SK-N-MC (cell line): ENCODE measurements at regions not wholly inside any gene's neighbourhood (a gene's known extent, or its start where the extent isn't known, plus 50 kb on each side); places are given as distances from the start of the nearest gene placed in this dataset.

Source experiments
- DNase-seq: peaks from one replicate; pipeline ENCODE4 v3.0.0-alpha.2; 2011; ENCODE audit warnings: low read depth, low spot score
- H3K27ac ChIP-seq: fragments of 200-600 bp; sonication (generic); 2 replicates; pipeline ENCODE4 v1.5.1; 2016; ENCODE audit warnings: mixed run types
- H3K36me3 ChIP-seq: fragments of 200-600 bp; sonication (generic); 2 replicates; pipeline ENCODE4 v1.6.1; 2017; ENCODE audit warnings: antibody characterized with exemption, low read length, mixed read lengths; ENCODE audit not compliant: insufficient read depth
- H3K4me3 ChIP-seq: fragments of 200-600 bp; sonication (generic); 2 replicates; pipeline ENCODE4 v1.5.1; 2016
- H3K9ac ChIP-seq: fragments of 200-600 bp; sonication (generic); 2 replicates; pipeline ENCODE4 v1.8.0; 2017; ENCODE audit warnings: mixed run types, mixed read lengths; ENCODE audit not compliant: insufficient read length
- H3K9me3 ChIP-seq: fragments of 200-600 bp; sonication (generic); 2 replicates; pipeline ENCODE4 v1.6.1; 2017; ENCODE audit warnings: low read depth, mild to moderate bottlenecking, antibody characterized with exemption, low read length, moderate library complexity, mixed read lengths
- EZH2 ChIP-seq: fragments of 200-600 bp; sonication (generic); IDR thresholded peaks from one replicate; pipeline ENCODE4 v1.6.1; 2017; ENCODE audit warnings: antibody characterized with exemption
- FOXP2 ChIP-seq: optimal IDR thresholded peaks from 2 replicates; pipeline ENCODE3; 2011; ENCODE audit warnings: mild to moderate bottlenecking, moderate library complexity; ENCODE audit not compliant: insufficient read depth; ENCODE audit errors: extremely low read length, control extremely low read depth
- POLR2AphosphoS5 ChIP-seq: IDR thresholded peaks from 2 replicates; pipeline ENCODE4 v1.6.1; 2012; ENCODE audit warnings: mild to moderate bottlenecking, low read depth, low read length, borderline replicate concordance

DNA sequence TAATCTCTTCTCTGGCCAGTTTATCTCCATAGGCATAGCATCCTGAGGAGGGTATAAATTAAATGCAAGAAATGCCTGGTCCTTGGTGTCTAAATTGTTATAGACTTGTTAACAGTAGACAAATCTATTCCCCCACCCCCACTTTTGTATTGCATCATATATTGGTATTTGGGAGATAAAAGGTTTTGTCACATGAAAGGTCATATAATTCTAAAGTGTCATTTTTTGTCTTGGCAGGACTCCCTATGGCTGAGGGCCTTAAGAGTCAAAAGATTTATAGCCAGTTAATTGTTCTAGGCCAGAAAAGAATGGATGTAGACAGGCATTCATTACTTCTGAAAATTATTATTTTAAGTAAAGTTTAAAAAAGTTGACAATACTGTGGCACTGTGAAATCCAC lies 90.3 kb upstream of the MOCS2 start:
- Histone ChIP-seq H3K4me3 (no peak overlapping the region), H3K9ac (no peak overlapping the region), H3K27ac (no peak overlapping the region), H3K36me3 (no peaks in the 10 kb centered on the region), H3K9me3 (no peaks in the 10 kb centered on the region)
- TF ChIP-seq POLR2AphosphoS5 (no peak), FOXP2 (no peak), EZH2 (no peak)
- DNase-seq, result no peak

DNA sequence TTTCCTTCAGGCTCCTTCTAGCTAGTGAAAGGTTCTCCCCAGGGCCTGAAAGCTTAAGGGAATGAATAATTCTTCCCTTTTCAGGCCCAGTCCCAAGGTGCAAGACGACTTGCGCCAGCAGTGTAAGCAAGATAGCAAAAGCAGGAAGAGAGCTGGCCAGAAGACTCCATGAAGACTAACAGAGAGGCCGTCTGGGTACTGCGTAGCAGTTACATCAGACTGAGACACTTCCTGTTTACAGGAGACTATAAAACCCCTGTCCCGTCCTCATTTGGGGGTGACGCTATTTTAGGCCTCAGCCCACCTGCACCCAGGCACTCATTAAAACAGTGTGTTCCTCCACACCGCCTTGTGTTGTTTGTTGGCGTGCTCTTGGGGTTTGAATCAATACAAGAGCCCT lies 90.7 kb upstream of the MOCS2 start:
- Histone ChIP-seq H3K36me3 (no peaks in the 10 kb centered on the region), H3K4me3 (no peak overlapping the region), H3K27ac (no peak overlapping the region), H3K9ac (no peak overlapping the region), H3K9me3 (no peaks in the 10 kb centered on the region)
- no peak for DNase-seq
- no peak for TF ChIP-seq POLR2AphosphoS5
- no peak for TF ChIP-seq FOXP2
- no peak for TF ChIP-seq EZH2

GRCh38 chr5:53201746-53202145 lies 92.2 kb upstream of the MOCS2 start:
- H3K9ac ChIP-seq, result no peak overlapping the region
- no peaks in the 10 kb centered on the region for H3K9me3 ChIP-seq
- no peak for TF ChIP-seq POLR2AphosphoS5
- no peak for TF ChIP-seq FOXP2
- TF ChIP-seq EZH2, result no peak
- H3K27ac ChIP-seq, result no peak overlapping the region
- no peaks in the 10 kb centered on the region for H3K36me3 ChIP-seq
- no peak for DNase-seq
- no peak overlapping the region for H3K4me3 ChIP-seq

GRCh38 chr5:53206562-53206961 lies 97.0 kb upstream of the MOCS2 start:
- no peak for DNase-seq
- Histone ChIP-seq H3K4me3 (no peak overlapping the region), H3K9me3 (no peaks in the 10 kb centered on the region), H3K36me3 (no peaks in the 10 kb centered on the region), H3K27ac (no peak overlapping the region), H3K9ac (no peak overlapping the region)
- TF ChIP-seq EZH2 (no peak), POLR2AphosphoS5 (no peak), FOXP2 (no peak)

- no peak overlapping the region for H3K27ac ChIP-seq
- H3K36me3 ChIP-seq, result no peaks in the 10 kb centered on the region
- H3K4me3 ChIP-seq, result no peak overlapping the region
- H3K9me3 ChIP-seq, result no peaks in the 10 kb centered on the region
- DNase-seq, result no peak
- H3K9ac ChIP-seq, result no peak overlapping the region
- TF ChIP-seq POLR2AphosphoS5 (no peak), FOXP2 (no peak), EZH2 (no peak)
These were observed 102.2 kb upstream of the MOCS2 start for GRCh38 chr5:53211799-53212198.

GRCh38 chr5:53219174-53219573 lies 109.6 kb upstream of the MOCS2 start:
- H3K27ac ChIP-seq, result no peak overlapping the region
- no peak for DNase-seq
- no peak for TF ChIP-seq FOXP2
- no peak for TF ChIP-seq EZH2
- no peak for TF ChIP-seq POLR2AphosphoS5

DNA sequence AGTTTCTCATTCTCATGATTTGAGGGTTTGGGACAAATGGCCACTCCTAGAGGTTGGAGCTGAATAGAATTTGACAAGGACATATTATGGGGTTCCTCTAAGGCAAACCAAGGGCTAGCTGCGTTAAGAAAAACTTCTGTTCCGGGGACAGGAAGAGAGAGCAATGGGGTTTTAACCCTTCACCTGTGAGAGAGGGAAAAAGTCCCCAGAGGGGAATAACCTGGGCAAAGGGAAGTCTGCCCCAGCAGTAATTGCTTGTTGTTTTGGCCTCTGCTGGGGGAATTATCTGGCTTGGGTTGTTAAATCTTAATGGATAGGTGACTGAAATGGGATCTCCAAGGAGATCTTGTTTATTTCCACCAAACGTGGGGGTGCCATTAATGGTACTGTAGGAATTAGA lies 110.1 kb upstream of the MOCS2 start:
- H3K9ac ChIP-seq, result no peak overlapping the region
- H3K4me3 ChIP-seq, result no peak overlapping the region
- TF ChIP-seq POLR2AphosphoS5 (no peak), FOXP2 (no peak), EZH2 (no peak)
- H3K27ac ChIP-seq, result no peak overlapping the region
- H3K9me3 ChIP-seq, result no peaks in the 10 kb centered on the region
- no peak for DNase-seq
- H3K36me3 ChIP-seq, result no peaks in the 10 kb centered on the region

More at GRCh38 chr5:53219174-53219573, 109.6 kb upstream of the MOCS2 start:
- no peaks in the 10 kb centered on the region for H3K36me3 ChIP-seq
- H3K9me3 ChIP-seq, result no peaks in the 10 kb centered on the region
- no peak overlapping the region for H3K9ac ChIP-seq
- no peak overlapping the region for H3K4me3 ChIP-seq

DNA sequence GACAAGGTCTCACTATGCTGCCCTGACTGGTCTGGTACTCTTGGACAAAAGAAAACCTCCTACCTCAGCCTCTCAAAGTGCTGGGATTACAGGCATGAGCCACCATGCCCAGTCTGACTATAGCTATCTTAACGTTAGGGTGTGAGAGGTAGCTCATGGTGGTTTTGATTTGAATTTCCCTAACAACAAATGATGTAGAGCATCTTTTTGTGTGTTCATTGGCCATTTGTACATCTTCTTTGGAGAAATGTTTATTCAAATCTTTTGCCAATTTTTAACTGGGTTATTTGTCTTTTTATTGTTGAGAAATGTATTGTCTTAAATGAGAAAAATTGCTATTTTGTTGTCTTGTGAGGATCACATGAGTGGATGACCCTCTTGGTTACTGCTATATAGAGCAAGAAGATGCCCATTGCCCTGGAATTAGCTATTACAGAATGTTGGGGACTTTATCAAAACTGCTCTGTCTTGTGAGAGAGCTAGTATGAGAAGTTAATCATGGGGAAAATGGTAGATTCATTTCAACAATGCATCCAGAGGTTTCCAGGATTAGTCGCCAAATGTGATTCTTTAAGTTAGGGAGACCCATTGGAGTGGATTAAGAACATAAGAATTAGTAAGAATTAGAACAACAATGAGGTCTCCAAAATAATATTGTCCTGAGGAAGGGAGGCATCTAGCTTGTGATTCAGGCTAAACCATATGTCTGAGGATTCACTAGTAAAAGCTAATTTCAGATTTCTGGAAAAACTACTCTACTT lies 124.3 kb upstream of the MOCS2 start:
- no peak overlapping the region for H3K4me3 ChIP-seq
- no peak overlapping the region for H3K9ac ChIP-seq
- H3K36me3 ChIP-seq, result no peaks in the 10 kb centered on the region
- H3K27ac ChIP-seq, result no peak overlapping the region
- H3K9me3 ChIP-seq, result no peaks in the 10 kb centered on the region
- TF ChIP-seq EZH2 (no peak), POLR2AphosphoS5 (no peak), FOXP2 (no peak)
- no peak for DNase-seq

- Histone ChIP-seq H3K27ac (no peak overlapping the region), H3K4me3 (no peak overlapping the region), H3K9ac (no peak overlapping the region), H3K9me3 (no peaks in the 10 kb centered on the region), H3K36me3 (no peaks in the 10 kb centered on the region)
- no peak for DNase-seq
- no peak for TF ChIP-seq EZH2
- no peak for TF ChIP-seq FOXP2
- no peak for TF ChIP-seq POLR2AphosphoS5
These were observed 127.1 kb upstream of the MOCS2 start for GRCh38 chr5:53236683-53237082.

- Histone ChIP-seq H3K4me3 (no peak overlapping the region), H3K9ac (no peak overlapping the region)
These were observed 128.3 kb upstream of the MOCS2 start for GRCh38 chr5:53237876-53238275.

More at GRCh38 chr5:53237876-53238275, 128.3 kb upstream of the MOCS2 start:
- H3K9me3 ChIP-seq, result no peaks in the 10 kb centered on the region
- no peak for DNase-seq
- TF ChIP-seq EZH2, result no peak
- TF ChIP-seq FOXP2, result no peak
- TF ChIP-seq POLR2AphosphoS5, result no peak
- H3K36me3 ChIP-seq, result no peaks in the 10 kb centered on the region
- H3K27ac ChIP-seq, result no peak overlapping the region
